ENCODE measurements at regions not wholly inside any gene's neighbourhood (a gene's known extent, or its start where the extent isn't known, plus 50 kb on each side); places are given as distances from the start of the nearest gene placed in this dataset.

- TF ChIP-seq CTCF (conservative IDR thresholded peaks at IDR 0.05; ENCODE audit: low read depth in 2 of 2) (no peak), POLR2AphosphoS5 (IDR thresholded peaks at IDR 0.05; ENCODE audit: low read depth) (no peak), REST (IDR thresholded peaks at IDR 0.05; ENCODE audit: unreplicated experiment) (no peak), EZH2phosphoT487 (IDR thresholded peaks at IDR 0.05; ENCODE audit: unreplicated experiment) (no peak), STAT1 (IDR thresholded peaks at IDR 0.05; ENCODE audit: unreplicated experiment) (no peak), EZH2 (IDR thresholded peaks at IDR 0.05; ENCODE audit: low read depth, unreplicated experiment) (no peak), NANOG (IDR thresholded peaks at IDR 0.05; ENCODE audit: borderline replicate concordance) (no peak), CREB1 (CRISPR knock-in tag; IDR thresholded peaks at IDR 0.05; ENCODE audit: low read depth) (no peak)
These were observed 354.2 kb downstream of the RBM43 start for GRCh38 chr2:150907466-150907865.

All from GM23338 (cell line).